ENCODE measurements at regions not wholly inside any gene's neighbourhood (a gene's known extent, or its start where the extent isn't known, plus 50 kb on each side); places are given as distances from the start of the nearest gene placed in this dataset.

DNA sequence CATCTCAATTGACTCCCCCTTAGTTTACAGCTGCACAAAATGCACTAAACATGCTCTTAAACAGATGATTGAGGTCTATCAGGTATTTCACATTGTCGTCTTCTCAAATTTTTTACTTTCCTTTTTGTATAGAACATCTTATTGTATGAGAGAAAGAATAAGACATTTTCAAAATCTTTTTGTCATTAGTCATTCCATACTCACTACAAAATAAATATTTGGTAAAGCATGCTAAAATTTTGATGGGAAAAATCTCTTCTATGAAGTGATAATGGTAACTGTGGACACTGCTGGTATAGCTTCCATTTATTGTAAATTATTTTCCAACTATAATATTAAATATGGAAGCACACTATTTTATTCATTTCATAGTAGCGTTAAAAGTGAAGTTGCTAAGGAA is 185.6 kb upstream of the FSTL5 start:
- H3K9ac ChIP-seq (ENCODE audit: low read length): no peak overlapping the region
- DNase-seq (ENCODE audit: low read depth): no peak
- no peaks in the 10 kb centered on the region for H3K4me1 ChIP-seq (ENCODE audit: control insufficient read depth, insufficient read depth, low read length)
- no peaks in the 10 kb centered on the region for H3K9me3 ChIP-seq (ENCODE audit: control insufficient read depth, low read length)
- no peak overlapping the region for H3K4me3 ChIP-seq (ENCODE audit: low read length)
- no peaks in the 10 kb centered on the region for H3K36me3 ChIP-seq (ENCODE audit: control insufficient read depth, insufficient read depth, low read length, severe bottlenecking)
- no peaks in the 10 kb centered on the region for H3K27me3 ChIP-seq (replicated peaks; ENCODE audit: control insufficient read depth, insufficient read depth, low read length)

DNA sequence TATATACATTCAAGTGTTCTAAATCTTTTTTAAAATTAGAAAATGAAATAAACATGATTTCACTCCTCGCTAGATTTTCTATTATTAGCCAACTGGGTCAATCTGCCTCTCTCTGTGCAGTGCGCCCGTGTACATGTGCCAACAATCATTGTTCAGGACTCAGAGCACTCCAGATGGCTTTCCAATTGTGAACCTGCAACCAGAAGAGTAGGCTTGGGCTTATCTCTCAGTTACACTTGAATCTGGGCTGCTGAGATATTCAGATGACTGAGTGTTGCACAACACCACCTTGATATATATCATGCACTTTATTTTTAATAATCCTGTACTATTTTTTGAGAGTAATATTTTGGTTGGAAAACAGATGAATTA is 184.0 kb upstream of the FSTL5 start:
- no peaks in the 10 kb centered on the region for H3K9me3 ChIP-seq (ENCODE audit: control insufficient read depth, low read length)
- no peak overlapping the region for H3K4me3 ChIP-seq (ENCODE audit: low read length)
- H3K9ac ChIP-seq (ENCODE audit: low read length): no peak overlapping the region
- H3K27me3 ChIP-seq (replicated peaks; ENCODE audit: control insufficient read depth, insufficient read depth, low read length): no peaks in the 10 kb centered on the region
- DNase-seq (ENCODE audit: low read depth): no peak
- no peaks in the 10 kb centered on the region for H3K36me3 ChIP-seq (ENCODE audit: control insufficient read depth, insufficient read depth, low read length, severe bottlenecking)
- H3K4me1 ChIP-seq (ENCODE audit: control insufficient read depth, insufficient read depth, low read length): no peaks in the 10 kb centered on the region

DNA sequence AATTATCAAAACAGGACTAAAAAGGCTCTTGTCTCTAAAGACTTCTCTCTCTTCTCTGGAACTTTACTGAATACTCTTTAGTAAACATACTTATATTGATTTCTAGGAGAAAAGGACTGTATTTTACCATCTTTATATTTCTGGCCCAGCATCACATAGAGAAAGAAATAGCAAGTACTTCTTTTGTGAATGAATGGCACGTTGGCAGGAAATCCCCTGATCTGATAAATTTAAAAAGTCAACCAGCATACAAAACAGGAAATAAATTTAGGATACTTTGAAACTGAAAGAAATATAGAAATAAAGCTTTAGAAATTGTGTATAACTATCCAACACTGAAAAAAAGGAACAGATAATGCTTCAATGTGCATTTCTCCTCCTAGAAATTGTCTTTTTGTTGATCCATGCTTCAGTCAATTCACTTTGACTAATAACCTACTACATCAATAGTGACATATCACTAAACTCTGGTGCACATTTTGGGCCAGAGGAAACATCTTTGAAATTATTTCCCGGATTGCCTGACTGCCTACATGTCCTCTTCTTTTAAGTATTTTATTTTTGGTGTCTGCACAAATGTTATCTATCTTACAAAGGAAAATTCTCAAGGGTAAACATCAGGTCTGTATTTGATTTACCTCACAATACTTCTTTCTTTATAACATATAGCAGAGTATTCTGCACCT is 183.5 kb upstream of the FSTL5 start:
- H3K9ac ChIP-seq (ENCODE audit: low read length): no peak overlapping the region
- H3K9me3 ChIP-seq (ENCODE audit: control insufficient read depth, low read length): no peaks in the 10 kb centered on the region
- no peak overlapping the region for H3K4me3 ChIP-seq (ENCODE audit: low read length)
- H3K36me3 ChIP-seq (ENCODE audit: control insufficient read depth, insufficient read depth, low read length, severe bottlenecking): no peaks in the 10 kb centered on the region
- no peaks in the 10 kb centered on the region for H3K27me3 ChIP-seq (replicated peaks; ENCODE audit: control insufficient read depth, insufficient read depth, low read length)
- H3K4me1 ChIP-seq (ENCODE audit: control insufficient read depth, insufficient read depth, low read length): no peaks in the 10 kb centered on the region
- DNase-seq (ENCODE audit: low read depth): no peak

DNA sequence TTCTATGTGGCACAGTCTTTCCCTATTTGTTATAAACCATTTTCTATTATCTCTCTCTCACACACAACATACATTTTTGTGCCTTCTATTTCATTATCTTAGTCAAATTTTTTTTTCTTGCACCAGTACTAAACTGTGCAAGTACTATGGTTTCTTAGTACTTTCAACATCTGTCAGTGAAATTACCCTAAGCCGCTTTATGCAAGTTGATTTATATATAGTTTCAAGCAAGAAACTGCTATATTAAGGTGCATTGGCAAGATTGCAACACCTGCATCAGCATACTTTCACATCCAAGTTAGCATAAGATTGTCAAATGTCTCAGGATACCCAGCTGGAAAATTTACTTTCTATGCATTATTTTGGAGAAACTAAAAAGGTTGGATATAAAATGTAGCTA is 180.2 kb upstream of the FSTL5 start:
- Histone ChIP-seq H3K9ac (ENCODE audit: low read length) (no peak overlapping the region), H3K4me1 (ENCODE audit: control insufficient read depth, insufficient read depth, low read length) (no peaks in the 10 kb centered on the region), H3K4me3 (ENCODE audit: low read length) (no peak overlapping the region), H3K27me3 (replicated peaks; ENCODE audit: control insufficient read depth, insufficient read depth, low read length) (no peaks in the 10 kb centered on the region), H3K9me3 (ENCODE audit: control insufficient read depth, low read length) (no peaks in the 10 kb centered on the region), H3K36me3 (ENCODE audit: control insufficient read depth, insufficient read depth, low read length, severe bottlenecking) (no peaks in the 10 kb centered on the region)
- no peak for DNase-seq (ENCODE audit: low read depth)

DNA sequence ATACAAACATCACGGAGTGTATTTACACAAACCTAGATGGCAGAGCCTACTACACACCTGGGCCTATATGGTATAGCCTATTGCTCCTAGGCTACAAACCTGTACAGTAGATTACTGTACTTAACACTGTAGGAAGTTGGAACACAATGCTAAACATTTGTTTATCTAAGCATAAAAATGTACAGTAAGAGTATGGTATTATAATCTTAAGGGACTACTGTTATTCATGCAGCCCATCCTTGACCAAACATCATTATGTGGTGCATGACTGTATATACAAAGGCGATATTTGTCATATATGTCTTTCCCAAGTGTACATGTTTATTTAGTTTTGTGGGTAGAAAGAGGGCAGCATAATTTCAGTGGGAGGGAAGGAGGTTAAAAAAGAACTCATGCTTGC is 177.7 kb upstream of the FSTL5 start:
- Histone ChIP-seq H3K36me3 (ENCODE audit: control insufficient read depth, insufficient read depth, low read length, severe bottlenecking) (no peaks in the 10 kb centered on the region), H3K4me3 (ENCODE audit: low read length) (no peak overlapping the region), H3K4me1 (ENCODE audit: control insufficient read depth, insufficient read depth, low read length) (no peaks in the 10 kb centered on the region), H3K27me3 (replicated peaks; ENCODE audit: control insufficient read depth, insufficient read depth, low read length) (no peaks in the 10 kb centered on the region), H3K9me3 (ENCODE audit: control insufficient read depth, low read length) (no peaks in the 10 kb centered on the region), H3K9ac (ENCODE audit: low read length) (no peak overlapping the region)
- no peak for DNase-seq (ENCODE audit: low read depth)

DNA sequence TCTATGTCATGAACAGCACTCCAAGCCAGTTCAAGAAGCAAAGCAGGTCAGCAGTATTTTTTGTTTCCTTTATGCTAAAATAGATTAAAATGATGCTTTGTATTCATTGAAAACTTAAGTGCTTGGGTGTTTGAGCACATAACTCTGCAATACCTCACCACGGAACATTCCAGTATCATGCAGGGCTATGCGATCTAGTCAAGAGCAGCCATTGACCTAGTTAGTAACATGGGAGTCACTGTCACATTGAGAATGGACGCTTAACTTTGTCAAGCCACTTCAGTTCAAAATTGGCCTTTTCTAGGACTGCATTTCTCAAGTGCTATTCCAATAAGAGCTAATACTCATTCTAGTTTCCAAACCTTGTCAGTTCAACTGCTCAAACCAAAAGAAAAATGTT is 160.1 kb upstream of the FSTL5 start:
- Histone ChIP-seq H3K4me1 (ENCODE audit: control insufficient read depth, insufficient read depth, low read length) (no peaks in the 10 kb centered on the region), H3K4me3 (ENCODE audit: low read length) (no peak overlapping the region), H3K36me3 (ENCODE audit: control insufficient read depth, insufficient read depth, low read length, severe bottlenecking) (no peaks in the 10 kb centered on the region), H3K9me3 (ENCODE audit: control insufficient read depth, low read length) (no peaks in the 10 kb centered on the region), H3K27me3 (replicated peaks; ENCODE audit: control insufficient read depth, insufficient read depth, low read length) (no peaks in the 10 kb centered on the region), H3K9ac (ENCODE audit: low read length) (no peak overlapping the region)
- no peak for DNase-seq (ENCODE audit: low read depth)

DNA sequence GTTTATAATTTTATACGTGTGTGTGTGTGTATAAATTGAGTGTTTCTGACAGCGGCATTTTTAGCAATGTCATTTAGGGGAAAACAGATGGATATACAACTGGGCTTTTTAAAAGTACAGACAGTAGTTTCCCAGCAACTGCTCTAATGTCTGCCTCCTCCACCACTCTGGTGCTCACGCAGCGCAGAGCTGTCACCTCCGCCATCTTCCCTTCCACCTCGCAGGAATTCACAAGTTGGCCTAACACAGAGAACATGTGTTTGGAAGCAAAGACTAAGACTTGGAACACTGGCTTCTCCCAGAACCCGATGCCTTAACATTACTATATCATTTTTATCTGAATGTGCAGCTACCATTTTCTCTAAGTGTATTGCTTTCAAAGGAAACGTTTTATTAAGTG is 158.3 kb upstream of the FSTL5 start:
- Histone ChIP-seq H3K36me3 (ENCODE audit: control insufficient read depth, insufficient read depth, low read length, severe bottlenecking) (no peaks in the 10 kb centered on the region), H3K4me1 (ENCODE audit: control insufficient read depth, insufficient read depth, low read length) (no peaks in the 10 kb centered on the region), H3K4me3 (ENCODE audit: low read length) (no peak overlapping the region), H3K9ac (ENCODE audit: low read length) (no peak overlapping the region), H3K27me3 (replicated peaks; ENCODE audit: control insufficient read depth, insufficient read depth, low read length) (no peaks in the 10 kb centered on the region), H3K9me3 (ENCODE audit: control insufficient read depth, low read length) (no peaks in the 10 kb centered on the region)
- DNase-seq (ENCODE audit: low read depth): no peak

DNA sequence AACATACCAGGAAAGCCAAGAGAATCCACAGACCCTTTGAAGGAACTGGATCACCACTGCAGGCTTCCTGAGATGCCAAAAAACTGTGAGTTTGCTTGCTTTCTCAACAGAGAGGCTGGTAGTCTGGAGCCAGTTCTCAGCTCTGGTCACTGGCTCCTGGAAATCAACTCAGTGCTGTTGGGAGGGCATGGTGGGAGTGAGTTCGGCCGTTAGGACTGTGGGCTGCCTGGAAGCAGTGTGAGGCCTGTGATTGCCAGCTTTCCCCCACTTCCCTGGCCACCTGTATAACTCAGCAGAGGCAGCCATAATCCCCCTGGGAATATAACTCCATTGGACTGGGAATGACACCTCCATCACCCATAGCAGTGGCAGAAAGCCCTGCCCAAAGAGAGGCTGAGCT is 122.0 kb upstream of the FSTL5 start:
- DNase-seq (ENCODE audit: low read depth): no peak
- Histone ChIP-seq H3K9me3 (ENCODE audit: control insufficient read depth, low read length) (no peaks in the 10 kb centered on the region), H3K36me3 (ENCODE audit: control insufficient read depth, insufficient read depth, low read length, severe bottlenecking) (no peaks in the 10 kb centered on the region), H3K4me3 (ENCODE audit: low read length) (no peak overlapping the region), H3K4me1 (ENCODE audit: control insufficient read depth, insufficient read depth, low read length) (no peaks in the 10 kb centered on the region), H3K27me3 (replicated peaks; ENCODE audit: control insufficient read depth, insufficient read depth, low read length) (no peaks in the 10 kb centered on the region), H3K9ac (ENCODE audit: low read length) (no peak overlapping the region)

DNA sequence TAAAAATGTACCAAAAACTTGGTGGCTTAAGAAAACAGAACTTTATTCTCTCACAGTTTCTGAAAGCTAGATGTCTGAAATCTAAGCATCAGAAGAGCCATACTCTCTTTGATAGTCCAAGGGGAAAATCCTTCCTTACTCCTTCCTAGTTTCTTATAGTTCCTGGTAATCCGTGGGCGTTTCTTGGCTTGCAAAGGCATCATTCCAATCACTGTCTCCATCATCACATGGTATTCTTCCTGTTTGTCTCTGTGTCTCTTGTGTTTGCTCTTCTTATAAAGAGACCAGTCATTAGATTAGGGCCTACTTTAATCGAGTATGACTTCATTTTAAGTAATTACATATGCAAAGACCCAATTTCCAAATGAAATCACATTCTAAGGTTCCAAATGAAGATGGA is 118.9 kb upstream of the FSTL5 start:
- H3K27me3 ChIP-seq (replicated peaks; ENCODE audit: control insufficient read depth, insufficient read depth, low read length): no peaks in the 10 kb centered on the region
- no peaks in the 10 kb centered on the region for H3K9me3 ChIP-seq (ENCODE audit: control insufficient read depth, low read length)
- H3K4me1 ChIP-seq (ENCODE audit: control insufficient read depth, insufficient read depth, low read length): no peaks in the 10 kb centered on the region
- no peak for DNase-seq (ENCODE audit: low read depth)
- H3K9ac ChIP-seq (ENCODE audit: low read length): no peak overlapping the region
- H3K36me3 ChIP-seq (ENCODE audit: control insufficient read depth, insufficient read depth, low read length, severe bottlenecking): no peaks in the 10 kb centered on the region
- no peak overlapping the region for H3K4me3 ChIP-seq (ENCODE audit: low read length)

DNA sequence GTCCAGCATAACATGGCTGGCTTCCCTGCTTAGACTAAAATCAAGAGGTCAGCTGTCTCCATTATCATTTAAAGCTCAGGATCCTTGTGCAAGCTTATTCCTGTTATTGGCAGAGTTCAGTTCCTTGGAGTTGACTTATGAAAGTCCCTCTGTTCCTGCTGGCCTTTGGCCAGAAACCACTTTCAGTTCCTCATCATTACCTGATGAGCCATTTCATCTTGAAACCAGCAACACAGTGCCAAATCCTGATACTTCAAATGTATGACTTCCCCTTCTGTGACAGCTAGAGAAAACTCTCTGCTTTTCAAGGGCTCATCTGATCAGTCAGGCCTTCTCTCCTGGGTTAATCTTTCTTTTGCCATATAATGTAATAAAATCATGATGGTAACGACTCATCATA is 110.6 kb upstream of the FSTL5 start:
- H3K4me1 ChIP-seq (ENCODE audit: control insufficient read depth, insufficient read depth, low read length): no peaks in the 10 kb centered on the region
- peaks cover 3% of the 10 kb centered on the region for H3K9me3 ChIP-seq (ENCODE audit: control insufficient read depth, low read length)
- no peak overlapping the region for H3K9ac ChIP-seq (ENCODE audit: low read length)
- no peaks in the 10 kb centered on the region for H3K36me3 ChIP-seq (ENCODE audit: control insufficient read depth, insufficient read depth, low read length, severe bottlenecking)
- DNase-seq (ENCODE audit: low read depth): no peak
- no peak overlapping the region for H3K4me3 ChIP-seq (ENCODE audit: low read length)
- H3K27me3 ChIP-seq (replicated peaks; ENCODE audit: control insufficient read depth, insufficient read depth, low read length): no peaks in the 10 kb centered on the region

DNA sequence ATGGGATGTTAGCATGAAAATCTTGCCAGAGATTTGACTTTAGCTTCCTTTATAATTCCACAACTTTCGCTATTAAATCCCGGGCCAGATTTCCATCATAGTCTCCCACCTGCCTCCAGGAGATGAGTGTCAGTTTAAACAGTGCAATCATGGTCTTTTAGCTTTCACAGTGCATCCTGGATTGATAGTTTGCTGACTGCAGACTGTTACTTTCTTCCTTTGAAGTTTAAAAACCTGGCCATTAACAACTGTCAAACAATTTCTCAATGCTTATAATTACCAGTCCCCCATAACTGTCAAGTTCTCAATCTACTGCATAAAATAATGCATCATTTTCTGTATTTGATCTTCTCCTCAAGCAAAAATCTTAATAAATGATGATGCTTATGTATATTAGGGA is 108.4 kb upstream of the FSTL5 start:
- Histone ChIP-seq H3K9me3 (ENCODE audit: control insufficient read depth, low read length) (peaks cover 8% of the 10 kb centered on the region), H3K4me1 (ENCODE audit: control insufficient read depth, insufficient read depth, low read length) (no peaks in the 10 kb centered on the region), H3K9ac (ENCODE audit: low read length) (no peak overlapping the region), H3K4me3 (ENCODE audit: low read length) (no peak overlapping the region), H3K36me3 (ENCODE audit: control insufficient read depth, insufficient read depth, low read length, severe bottlenecking) (no peaks in the 10 kb centered on the region), H3K27me3 (replicated peaks; ENCODE audit: control insufficient read depth, insufficient read depth, low read length) (no peaks in the 10 kb centered on the region)
- no peak for DNase-seq (ENCODE audit: low read depth)

DNA sequence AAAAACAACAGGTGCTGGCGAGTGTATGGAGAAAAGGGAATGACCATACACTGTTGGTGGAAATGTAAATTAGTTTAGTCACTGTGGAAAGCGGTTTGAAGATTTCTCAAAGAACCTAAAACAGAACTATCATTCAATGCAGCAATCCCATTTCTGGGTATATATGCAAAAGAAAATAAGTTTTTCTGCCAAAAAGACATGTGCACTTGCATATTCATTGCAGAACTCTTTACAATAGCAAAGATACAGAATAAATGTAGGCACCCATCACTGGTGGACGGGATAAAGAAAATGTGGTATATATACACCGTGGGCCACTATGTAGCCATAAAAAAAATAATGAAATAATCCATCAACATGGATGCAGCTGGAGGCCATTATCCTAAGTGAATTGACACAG is 105.1 kb upstream of the FSTL5 start:
- DNase-seq (ENCODE audit: low read depth): no peak
- Histone ChIP-seq H3K27me3 (replicated peaks; ENCODE audit: control insufficient read depth, insufficient read depth, low read length) (no peaks in the 10 kb centered on the region), H3K36me3 (ENCODE audit: control insufficient read depth, insufficient read depth, low read length, severe bottlenecking) (no peaks in the 10 kb centered on the region), H3K9me3 (ENCODE audit: control insufficient read depth, low read length) (peaks cover 28% of the 10 kb centered on the region), H3K9ac (ENCODE audit: low read length) (no peak overlapping the region), H3K4me1 (ENCODE audit: control insufficient read depth, insufficient read depth, low read length) (no peaks in the 10 kb centered on the region), H3K4me3 (ENCODE audit: low read length) (no peak overlapping the region)

Data from adipocyte (in vitro differentiated cells).